Uterus (tissue), 3 donors: ENCODE measurements at regions not wholly inside any gene's neighbourhood (a gene's known extent, or its start where the extent isn't known, plus 50 kb on each side); places are given as distances from the start of the nearest gene placed in this dataset.

Source experiments
- DNase-seq, 2 donors: peaks; one replicate each; pipeline ENCODE4 v3.0.0-alpha.2; 2019 to 2020
- H3K27ac ChIP-seq, 2 donors: fragments of 200-600 bp; sonication (generic); 1 replicate in 1 of 2; 2 replicates in 1 of 2; pipeline ENCODE4 v1.5.1; 2016 to 2018
- H3K27me3 ChIP-seq, 2 donors: fragments of 200-600 bp; sonication (generic); one replicate each; pipeline ENCODE4 v1.5.1; 2018 to 2019; ENCODE audit warnings: control low read depth in 1 of 2
- H3K36me3 ChIP-seq, 2 donors: fragments of 200-600 bp; sonication (generic); one replicate each; pipeline ENCODE4 v1.5.1; 2019; ENCODE audit warnings: control low read depth in 1 of 2
- H3K4me1 ChIP-seq, 2 donors: fragments of 200-600 bp; sonication (generic); one replicate each; pipeline ENCODE4 v1.5.1; 2018 to 2019; ENCODE audit warnings: control low read depth in 1 of 2
- H3K4me3 ChIP-seq, 2 donors: fragments of 200-600 bp; sonication (generic); 1 replicate in 1 of 2; 2 replicates in 1 of 2; pipeline ENCODE4 v1.5.1; 2018 to 2019; ENCODE audit warnings: mild to moderate bottlenecking in 1 of 2
- H3K9me3 ChIP-seq, 2 donors: fragments of 200-600 bp; sonication (generic); one replicate each; pipeline ENCODE4 v1.5.1; 2019; ENCODE audit warnings: control low read depth in 1 of 2
- POLR2A ChIP-seq, 2 donors: fragments of 450-650 bp; IDR thresholded peaks; one replicate each; pipeline ENCODE4 v1.6.1; 2016; ENCODE audit warnings: antibody characterized with exemption in 2 of 2, mild to moderate bottlenecking in 1 of 2, moderate library complexity in 1 of 2
- intact Hi-C: fragments of 100-400 bp; cut with DNase I; formaldehyde crosslinking; loops from one replicate; pipeline ENCODE4 v1.15.1; 2023; ENCODE audit warnings: low total_unique reads
- TF ChIP-seq, protein P1 (sequence below), 4 experiments: fragments of 200-600 bp in 2 of 4; fragments of 450-650 bp in 2 of 4; sonication (generic) in 2 of 4; IDR thresholded peaks; one replicate each; pipeline ENCODE4 v1.5.1; 2016 to 2019; ENCODE audit warnings: antibody characterized with exemption in 4 of 4, mild to moderate bottlenecking in 2 of 4, moderate library complexity in 1 of 4
- donor health status: DM: yes; HTN: yes; CAD: no.

DNA sequence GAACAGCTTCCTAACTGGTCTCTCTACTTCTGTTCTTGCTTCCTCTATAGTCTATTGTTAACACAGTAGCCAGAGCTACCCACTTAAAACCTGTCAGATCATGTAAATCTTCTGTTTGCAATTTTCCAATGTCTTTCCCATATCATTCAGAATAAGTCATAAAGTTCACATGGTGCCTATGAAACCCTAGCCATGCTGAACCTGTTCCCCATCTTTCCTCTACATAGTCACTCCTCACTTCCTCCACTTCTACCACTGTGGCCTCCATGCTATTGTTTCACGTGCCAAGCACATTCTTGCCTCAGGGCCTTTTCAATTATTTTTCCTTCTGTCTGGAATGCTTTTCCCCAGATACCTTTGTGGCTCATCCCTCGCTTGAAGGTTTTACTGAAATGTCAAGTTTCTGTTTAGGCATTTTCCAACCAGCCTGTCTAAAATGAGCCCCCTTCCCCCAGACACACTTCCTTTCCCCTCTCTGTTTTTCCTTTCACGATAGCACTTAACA lies 132.1 kb downstream of the DYRK2 start:
- H3K4me1 ChIP-seq = no peaks in the 10 kb centered on the region
- DNase-seq = no peak
- intact Hi-C loops = no loop called here
- no peak for TF ChIP-seq POLR2A (IDR thresholded peaks at IDR 0.05)
- TF ChIP-seq, protein P1, sequence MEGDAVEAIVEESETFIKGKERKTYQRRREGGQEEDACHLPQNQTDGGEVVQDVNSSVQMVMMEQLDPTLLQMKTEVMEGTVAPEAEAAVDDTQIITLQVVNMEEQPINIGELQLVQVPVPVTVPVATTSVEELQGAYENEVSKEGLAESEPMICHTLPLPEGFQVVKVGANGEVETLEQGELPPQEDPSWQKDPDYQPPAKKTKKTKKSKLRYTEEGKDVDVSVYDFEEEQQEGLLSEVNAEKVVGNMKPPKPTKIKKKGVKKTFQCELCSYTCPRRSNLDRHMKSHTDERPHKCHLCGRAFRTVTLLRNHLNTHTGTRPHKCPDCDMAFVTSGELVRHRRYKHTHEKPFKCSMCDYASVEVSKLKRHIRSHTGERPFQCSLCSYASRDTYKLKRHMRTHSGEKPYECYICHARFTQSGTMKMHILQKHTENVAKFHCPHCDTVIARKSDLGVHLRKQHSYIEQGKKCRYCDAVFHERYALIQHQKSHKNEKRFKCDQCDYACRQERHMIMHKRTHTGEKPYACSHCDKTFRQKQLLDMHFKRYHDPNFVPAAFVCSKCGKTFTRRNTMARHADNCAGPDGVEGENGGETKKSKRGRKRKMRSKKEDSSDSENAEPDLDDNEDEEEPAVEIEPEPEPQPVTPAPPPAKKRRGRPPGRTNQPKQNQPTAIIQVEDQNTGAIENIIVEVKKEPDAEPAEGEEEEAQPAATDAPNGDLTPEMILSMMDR (IDR thresholded peaks at IDR 0.05) = no peak
- no peaks in the 10 kb centered on the region for H3K9me3 ChIP-seq
- H3K27ac ChIP-seq = no peak overlapping the region
- H3K27me3 ChIP-seq = no peaks in the 10 kb centered on the region
- H3K36me3 ChIP-seq = no peaks in the 10 kb centered on the region
- H3K4me3 ChIP-seq = no peak overlapping the region

DNA sequence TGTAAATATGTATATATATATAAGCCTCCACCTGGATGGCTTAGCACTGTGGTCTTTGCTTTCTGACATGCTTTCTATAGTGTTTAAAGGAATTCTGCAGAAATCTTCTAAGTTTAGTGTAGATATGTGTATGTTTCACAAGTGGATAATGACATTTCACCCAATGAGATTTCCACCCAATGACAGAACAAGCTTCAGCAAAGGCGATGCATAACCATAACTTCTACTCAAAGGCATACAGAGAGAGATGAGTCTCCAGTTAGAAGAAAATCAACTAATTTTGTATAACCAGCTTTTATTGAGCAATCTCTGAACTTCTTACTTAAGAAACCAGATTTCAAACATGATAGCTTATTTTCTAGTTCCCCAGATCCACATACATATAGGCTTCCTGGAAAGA lies 134.0 kb downstream of the DYRK2 start:
- Histone ChIP-seq H3K27me3 (no peaks in the 10 kb centered on the region), H3K27ac (no peak overlapping the region), H3K4me3 (no peak overlapping the region), H3K36me3 (no peaks in the 10 kb centered on the region), H3K9me3 (no peaks in the 10 kb centered on the region), H3K4me1 (no peaks in the 10 kb centered on the region)
- TF ChIP-seq, protein P1 (IDR thresholded peaks at IDR 0.05) = no peak
- TF ChIP-seq POLR2A (IDR thresholded peaks at IDR 0.05) = no peak
- intact Hi-C loops = no loop called here
- no peak for DNase-seq

DNA sequence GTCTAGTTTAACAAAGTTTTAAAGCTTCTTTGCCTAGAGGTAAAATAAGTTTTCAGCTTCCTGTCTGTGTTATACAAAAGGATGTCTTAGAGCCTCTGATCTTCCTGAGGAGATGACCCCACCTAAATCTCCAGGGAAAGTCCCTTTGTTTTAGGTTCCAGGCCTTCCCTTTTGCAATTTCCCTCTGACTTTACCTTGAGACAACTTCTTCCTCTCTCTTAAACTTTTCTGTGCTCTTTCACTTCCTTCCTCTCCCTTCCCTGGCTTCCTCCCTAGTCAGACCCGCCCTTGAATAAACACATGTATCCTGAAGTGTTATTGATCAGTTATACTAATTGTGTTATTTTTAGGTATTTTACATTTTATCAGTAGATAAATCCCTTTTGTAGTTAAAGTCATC lies 134.8 kb downstream of the DYRK2 start:
- intact Hi-C loops = no loop called here
- Histone ChIP-seq H3K36me3 (no peaks in the 10 kb centered on the region), H3K4me1 (no peaks in the 10 kb centered on the region), H3K9me3 (no peaks in the 10 kb centered on the region), H3K27ac (no peak overlapping the region), H3K27me3 (no peaks in the 10 kb centered on the region), H3K4me3 (no peak overlapping the region)
- no peak for DNase-seq
- TF ChIP-seq, protein P1 (IDR thresholded peaks at IDR 0.05) = no peak
- TF ChIP-seq POLR2A (IDR thresholded peaks at IDR 0.05) = no peak

DNA sequence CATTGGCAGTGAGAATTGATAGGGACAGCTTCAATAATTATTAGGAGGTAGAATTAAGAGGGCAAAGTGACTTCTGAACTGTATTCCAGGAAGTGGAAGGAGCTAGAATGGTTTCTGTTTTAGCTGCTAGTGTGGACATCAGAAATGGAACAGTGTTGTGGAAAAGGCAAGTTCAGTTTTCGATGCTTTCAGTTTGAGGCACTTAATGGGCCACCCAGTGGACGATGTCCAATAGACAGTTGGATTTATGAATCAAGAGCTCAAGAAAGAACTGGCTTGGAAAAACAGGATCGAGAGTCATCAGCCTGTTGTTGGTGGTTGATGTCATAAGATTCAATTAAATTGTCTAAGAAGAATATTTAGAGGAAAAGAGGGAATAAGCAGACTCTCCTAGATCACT lies 136.3 kb downstream of the DYRK2 start:
- Histone ChIP-seq H3K4me1 (no peaks in the 10 kb centered on the region), H3K4me3 (no peak overlapping the region), H3K27ac (no peak overlapping the region), H3K9me3 (no peaks in the 10 kb centered on the region), H3K27me3 (no peaks in the 10 kb centered on the region), H3K36me3 (no peaks in the 10 kb centered on the region)
- TF ChIP-seq, protein P1 (IDR thresholded peaks at IDR 0.05) = no peak
- TF ChIP-seq POLR2A (IDR thresholded peaks at IDR 0.05) = no peak
- DNase-seq = no peak
- intact Hi-C loops = no loop called here

DNA sequence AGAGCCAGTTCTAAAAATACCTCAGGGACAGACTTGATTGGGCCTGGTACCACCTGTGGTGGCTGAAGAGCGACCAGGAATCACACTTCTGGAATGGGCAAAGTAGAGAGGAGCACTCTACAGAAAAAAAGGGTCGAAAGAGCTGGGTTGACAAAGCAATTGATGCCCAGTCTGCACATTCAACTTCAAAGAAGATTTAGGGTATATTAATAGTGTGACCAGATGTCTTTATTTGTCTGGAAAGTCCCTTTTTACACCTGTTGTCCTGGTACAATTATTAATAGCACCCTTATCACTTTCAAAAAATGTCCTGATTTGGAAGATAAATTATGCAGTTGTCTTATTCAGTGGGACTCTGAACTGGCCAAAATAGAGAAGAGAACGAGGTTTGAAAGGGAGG lies 137.5 kb downstream of the DYRK2 start:
- intact Hi-C loops = no loop called here
- no peak overlapping the region for H3K4me3 ChIP-seq
- TF ChIP-seq, protein P1 (IDR thresholded peaks at IDR 0.05) = no peak
- TF ChIP-seq POLR2A (IDR thresholded peaks at IDR 0.05) = no peak
- no peaks in the 10 kb centered on the region for H3K9me3 ChIP-seq
- H3K27me3 ChIP-seq = no peaks in the 10 kb centered on the region
- no peak overlapping the region for H3K27ac ChIP-seq
- no peaks in the 10 kb centered on the region for H3K4me1 ChIP-seq
- DNase-seq = no peak
- H3K36me3 ChIP-seq = no peaks in the 10 kb centered on the region
